Activated CD8-positive, alpha-beta memory T cell treated with anti-CD3 and anti-CD28 coated beads, Interleukin-2, amount 50 U/mL, for 1 hour (primary cell): ENCODE measurements at regions not wholly inside any gene's neighbourhood (a gene's known extent, or its start where the extent isn't known, plus 50 kb on each side); places are given as distances from the start of the nearest gene placed in this dataset.

Source experiments
- DNase-seq: peaks from one replicate; pipeline ENCODE4 v3.0.0-alpha.2; 2020; ENCODE audit errors: extremely low read depth

- no peak for DNase-seq
Observed at GRCh38 chr4:36493251-36493650, 211.8 kb downstream of the DTHD1 start.

GRCh38 chr4:36494016-36494415 is 212.6 kb downstream of the DTHD1 start:
- no peak for DNase-seq

- no peak for DNase-seq
Observed at GRCh38 chr4:36494747-36495146, 213.3 kb downstream of the DTHD1 start.

- DNase-seq, result no peak
Observed at GRCh38 chr4:36502350-36502749, 220.9 kb downstream of the DTHD1 start.

- DNase-seq, result no peak
Observed at GRCh38 chr4:36508394-36508793, 227.0 kb downstream of the DTHD1 start.

- DNase-seq, result no peak
Observed at GRCh38 chr4:36509845-36510244, 228.4 kb downstream of the DTHD1 start.

- no peak for DNase-seq
Observed at GRCh38 chr4:36511785-36512184, 230.4 kb downstream of the DTHD1 start.

GRCh38 chr4:36516522-36517095 is 235.2 kb downstream of the DTHD1 start:
- DNase-seq, result no peak

GRCh38 chr4:36523182-36523581 is 241.8 kb downstream of the DTHD1 start:
- no peak for DNase-seq

GRCh38 chr4:36532670-36533379 is 251.4 kb downstream of the DTHD1 start:
- no peak for DNase-seq

GRCh38 chr4:36533944-36534343 is 252.5 kb downstream of the DTHD1 start:
- DNase-seq, result no peak

GRCh38 chr4:36547383-36547782 is 266.0 kb downstream of the DTHD1 start:
- no peak for DNase-seq

GRCh38 chr4:36549252-36549651 is 267.8 kb downstream of the DTHD1 start:
- DNase-seq, result no peak

GRCh38 chr4:36549992-36550391 is 268.6 kb downstream of the DTHD1 start:
- DNase-seq, result no peak

- DNase-seq, result no peak
Observed at GRCh38 chr4:36551697-36552214, 270.3 kb downstream of the DTHD1 start.

GRCh38 chr4:36553029-36553428 is 271.6 kb downstream of the DTHD1 start:
- DNase-seq, result no peak

- no peak for DNase-seq
Observed at GRCh38 chr4:36553453-36553852, 272.0 kb downstream of the DTHD1 start.

- no peak for DNase-seq
Observed at GRCh38 chr4:36556984-36557383, 275.6 kb downstream of the DTHD1 start.

GRCh38 chr4:36568575-36568974 is 287.2 kb downstream of the DTHD1 start:
- DNase-seq, result no peak

- no peak for DNase-seq
Observed at GRCh38 chr4:36573441-36573840, 292.0 kb downstream of the DTHD1 start.

GRCh38 chr4:36574816-36575215 is 293.4 kb downstream of the DTHD1 start:
- no peak for DNase-seq

GRCh38 chr4:36582198-36582597 is 300.8 kb downstream of the DTHD1 start:
- DNase-seq, result no peak

- no peak for DNase-seq
Observed at GRCh38 chr4:36587909-36588472, 306.6 kb downstream of the DTHD1 start.
